DOHH2 (cell line): ENCODE measurements at regions not wholly inside any gene's neighbourhood (a gene's known extent, or its start where the extent isn't known, plus 50 kb on each side); places are given as distances from the start of the nearest gene placed in this dataset.

Source experiments
- CTCF ChIP-seq: fragments of 200-600 bp; sonication (generic); IDR thresholded peaks from one replicate; pipeline ENCODE4 v1.5.1; 2014; ENCODE audit warnings: antibody characterized with exemption, mild to moderate bottlenecking, low read depth, low read length; ENCODE audit not compliant: poor library complexity, severe bottlenecking
- EZH2phosphoT487 ChIP-seq: fragments of 200-600 bp; sonication (generic); IDR thresholded peaks from 2 replicates; pipeline ENCODE4 v1.6.1; 2017; ENCODE audit warnings: borderline replicate concordance, mild to moderate bottlenecking, antibody characterized with exemption, low read length, moderate library complexity, mixed read lengths

GRCh38 chr3:78496501-78496900, 1271.3 kb downstream of the ROBO1 start:
- TF ChIP-seq CTCF (no peak), EZH2phosphoT487 (no peak)
